IMR-90 (cell line): ENCODE measurements at regions not wholly inside any gene's neighbourhood (a gene's known extent, or its start where the extent isn't known, plus 50 kb on each side); places are given as distances from the start of the nearest gene placed in this dataset.

Experiments
- BHLHE40 ChIP-seq: fragments of 150-350 bp; IDR thresholded peaks from 2 replicates; pipeline ENCODE4 v1.6.1; 2016; ENCODE audit warnings: mild to moderate bottlenecking, low read depth, low read length
- CTCF ChIP-seq: conservative IDR thresholded peaks from 2 replicates; pipeline ENCODE4 v1.5.1; 2012; ENCODE audit warnings: mild to moderate bottlenecking, low read depth, low read length, improper control_type of control experiment
- ELK1 ChIP-seq: fragments of 150-350 bp; IDR thresholded peaks from 2 replicates; pipeline ENCODE4 v1.6.1; 2016; ENCODE audit warnings: low read depth, mild to moderate bottlenecking, low read length, moderate library complexity, borderline replicate concordance
- POLR2A ChIP-seq: IDR thresholded peaks from 2 replicates; pipeline ENCODE4 v1.6.1; 2012; ENCODE audit warnings: mild to moderate bottlenecking, low read depth, low read length
- RFX5 ChIP-seq: IDR thresholded peaks from 2 replicates; pipeline ENCODE4 v1.8.0; 2012; ENCODE audit warnings: low read depth, mild to moderate bottlenecking, low read length, moderate library complexity

GRCh38 chr1:245092638-245092976 lies 62.2 kb upstream of the KIF26B start:
- TF ChIP-seq CTCF, result no peak
- no peak for TF ChIP-seq POLR2A
- TF ChIP-seq ELK1, result no peak
- no peak for TF ChIP-seq RFX5
- no peak for TF ChIP-seq BHLHE40
